DMS 273 (cell line): ENCODE measurements at regions not wholly inside any gene's neighbourhood (a gene's known extent, or its start where the extent isn't known, plus 50 kb on each side); places are given as distances from the start of the nearest gene placed in this dataset.

Experiments used
- DNase-seq: peaks from one replicate; lab custom pipeline; 2025; ENCODE audit not compliant: unreplicated experiment; lab: John Stamatoyannopoulos, UW

DNA sequence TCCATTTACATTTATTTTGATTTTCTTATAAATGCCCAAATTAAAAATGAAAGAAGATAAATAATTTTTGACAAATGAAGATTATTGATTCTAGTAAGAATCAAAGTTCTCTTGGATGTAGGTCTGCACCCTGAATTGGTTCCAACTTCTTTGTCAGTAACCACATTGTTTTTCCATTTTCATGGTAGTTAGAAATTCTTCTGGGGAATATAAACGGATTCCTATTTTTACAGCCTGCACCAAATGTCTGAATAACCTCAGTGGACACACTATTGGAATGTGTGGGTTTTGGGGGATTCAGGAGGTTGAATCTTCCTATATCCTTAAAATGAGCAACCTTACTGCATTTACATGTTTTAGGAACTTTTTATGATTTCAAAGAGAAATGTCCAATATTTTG, 1085.3 kb upstream of the MAP3K7 start:
- no peak for DNase-seq

GRCh38 chr6:91669871-91670268, 1083.0 kb upstream of the MAP3K7 start:
- DNase-seq = no peak

DNA sequence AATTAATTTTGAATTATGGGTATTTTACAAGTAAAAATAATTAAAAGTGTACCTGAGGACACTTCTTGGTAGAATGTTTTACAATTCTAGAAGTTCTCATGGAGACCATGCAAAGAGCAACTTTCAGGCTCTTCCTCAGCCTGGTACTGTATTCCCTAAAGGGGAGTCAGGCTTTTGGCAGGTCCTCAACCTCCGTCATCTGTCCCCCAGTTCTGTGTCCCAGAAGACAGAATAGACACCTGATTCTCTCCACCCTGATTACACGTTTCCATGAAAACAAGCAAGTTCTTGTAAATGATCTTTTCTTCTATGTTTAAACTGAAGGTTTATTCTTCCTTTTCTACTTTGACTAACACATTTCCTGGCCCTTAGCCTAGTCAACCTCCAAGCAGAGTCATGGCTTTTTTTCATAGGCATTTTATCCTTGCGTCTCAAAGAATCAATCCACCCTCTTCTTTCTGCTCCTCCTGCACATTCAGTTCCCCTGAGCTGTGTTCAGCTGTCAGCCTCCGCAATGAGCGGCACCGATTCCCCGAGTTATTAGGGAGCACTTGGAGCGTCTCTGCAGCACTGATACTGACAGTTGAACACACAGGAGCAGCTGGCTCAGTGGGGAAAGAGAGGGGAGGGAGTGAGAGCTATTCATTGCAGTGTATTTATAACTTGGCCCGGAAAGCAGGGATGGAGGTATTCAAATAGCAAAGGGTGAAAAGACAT, 1082.4 kb upstream of the MAP3K7 start:
- DNase-seq = peak; percentile 36

- no peak for DNase-seq
Measured at GRCh38 chr6:91667596-91667995, 1080.7 kb upstream of the MAP3K7 start.

GRCh38 chr6:91664327-91664959, 1077.6 kb upstream of the MAP3K7 start:
- no peak for DNase-seq

DNA sequence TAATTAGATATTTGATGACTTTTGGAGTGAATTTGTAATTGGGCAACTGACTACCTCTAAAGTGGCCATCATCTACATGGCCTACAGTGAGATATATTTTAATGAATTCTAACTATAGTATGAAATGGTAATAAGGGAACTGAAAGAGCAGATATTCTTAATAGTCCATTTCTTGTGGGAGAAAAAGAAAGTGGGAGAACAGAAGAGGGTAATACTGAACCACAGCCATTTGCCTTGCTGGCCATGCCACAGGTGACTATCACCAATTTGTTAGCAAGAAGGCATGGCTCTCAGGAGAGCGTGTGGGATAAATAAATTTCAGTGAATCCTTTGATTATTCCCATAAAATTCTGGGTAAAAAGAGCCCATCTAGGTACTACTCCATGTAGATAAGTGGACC, 1074.0 kb upstream of the MAP3K7 start:
- DNase-seq = no peak

DNA sequence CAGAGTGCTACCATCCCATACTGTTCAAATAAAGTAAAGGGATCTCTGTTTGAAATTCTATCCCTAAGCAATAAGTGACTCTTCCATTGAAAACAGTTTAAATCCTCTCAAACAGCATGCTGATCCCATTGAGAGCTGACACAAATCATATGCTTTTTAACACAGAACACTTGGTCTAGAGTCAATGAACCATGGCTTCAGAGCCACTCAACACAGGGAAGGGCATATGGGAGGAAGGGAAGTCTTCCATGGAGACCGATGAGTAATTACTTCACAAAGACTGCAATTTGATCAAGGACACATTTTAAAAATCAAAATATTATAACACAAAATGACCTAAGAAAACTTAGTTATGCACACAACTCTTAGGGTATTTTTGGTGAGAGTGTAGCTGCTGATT, 1073.0 kb upstream of the MAP3K7 start:
- DNase-seq = peak; percentile 20

- no peak for DNase-seq
Measured at GRCh38 chr6:91654793-91655192, 1067.9 kb upstream of the MAP3K7 start.

GRCh38 chr6:91654357-91654756, 1067.5 kb upstream of the MAP3K7 start:
- DNase-seq = peak; percentile 45

GRCh38 chr6:91653895-91654294, 1067.0 kb upstream of the MAP3K7 start:
- DNase-seq = peak; percentile 65

- peak; percentile 85 for DNase-seq
Measured at GRCh38 chr6:91653076-91653723, 1066.3 kb upstream of the MAP3K7 start.

DNA sequence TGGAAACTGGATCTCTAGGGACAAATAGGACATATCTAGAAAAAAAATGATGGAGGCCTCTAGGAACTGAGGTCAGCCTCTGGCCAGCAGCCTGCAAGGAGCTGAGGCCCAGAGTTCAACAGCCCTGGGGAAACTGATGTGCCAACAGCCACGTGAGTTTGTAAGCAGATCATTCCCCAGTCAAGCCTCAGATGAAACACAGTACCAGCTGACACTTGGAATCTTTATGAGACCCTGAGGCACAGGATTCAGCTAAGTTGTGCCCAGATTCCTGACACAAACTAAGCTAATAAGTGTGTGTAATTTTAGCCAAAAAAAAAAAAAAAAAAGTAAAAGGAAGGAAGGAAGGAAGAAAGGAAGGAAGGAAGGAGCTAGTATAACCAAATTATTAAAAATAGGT, 1059.8 kb upstream of the MAP3K7 start:
- DNase-seq = no peak

- DNase-seq = no peak
Measured at GRCh38 chr6:91645811-91646210, 1058.9 kb upstream of the MAP3K7 start.

GRCh38 chr6:91637217-91637616, 1050.3 kb upstream of the MAP3K7 start:
- no peak for DNase-seq

DNA sequence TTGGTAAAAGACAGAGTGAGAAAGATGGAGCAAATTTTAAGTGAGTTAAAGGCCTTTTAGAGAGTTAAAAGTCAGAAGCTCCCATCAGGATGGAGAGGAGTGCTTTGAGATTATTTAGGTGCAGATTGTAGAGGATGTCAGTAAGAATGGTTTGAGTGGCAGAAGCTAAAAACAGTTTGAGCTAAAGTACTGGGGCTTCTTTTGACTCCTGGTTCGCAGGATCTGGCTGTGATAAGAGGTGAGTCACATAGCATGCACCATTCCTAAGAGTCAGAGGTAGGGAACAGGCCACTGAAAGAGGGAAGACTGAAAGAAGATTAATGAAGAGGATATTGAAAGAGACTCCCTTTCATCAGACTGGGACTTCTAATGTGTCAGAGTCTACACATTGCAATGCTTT, 1047.9 kb upstream of the MAP3K7 start:
- peak; percentile 8 for DNase-seq

GRCh38 chr6:91633374-91634111, 1046.7 kb upstream of the MAP3K7 start:
- peak; percentile 80 for DNase-seq

GRCh38 chr6:91632308-91632707, 1045.4 kb upstream of the MAP3K7 start:
- DNase-seq = no peak

DNA sequence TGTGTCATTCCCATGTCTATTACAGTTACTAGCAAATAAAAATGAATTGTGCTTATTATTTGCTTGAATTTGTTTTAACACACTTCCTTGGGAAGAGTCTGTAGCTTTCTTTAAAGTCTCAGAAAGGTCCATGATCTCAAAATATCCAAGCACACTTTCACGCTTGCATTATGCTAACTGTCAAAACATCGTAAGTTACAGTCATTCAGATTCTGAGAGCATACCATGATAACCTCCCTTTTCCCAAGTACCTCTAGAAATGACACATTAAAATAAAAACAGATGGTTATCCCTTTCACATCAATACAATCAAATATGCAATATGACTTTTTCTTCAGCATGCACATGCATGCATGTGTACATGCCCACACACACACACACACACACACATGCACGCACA, 1044.4 kb upstream of the MAP3K7 start:
- no peak for DNase-seq

DNA sequence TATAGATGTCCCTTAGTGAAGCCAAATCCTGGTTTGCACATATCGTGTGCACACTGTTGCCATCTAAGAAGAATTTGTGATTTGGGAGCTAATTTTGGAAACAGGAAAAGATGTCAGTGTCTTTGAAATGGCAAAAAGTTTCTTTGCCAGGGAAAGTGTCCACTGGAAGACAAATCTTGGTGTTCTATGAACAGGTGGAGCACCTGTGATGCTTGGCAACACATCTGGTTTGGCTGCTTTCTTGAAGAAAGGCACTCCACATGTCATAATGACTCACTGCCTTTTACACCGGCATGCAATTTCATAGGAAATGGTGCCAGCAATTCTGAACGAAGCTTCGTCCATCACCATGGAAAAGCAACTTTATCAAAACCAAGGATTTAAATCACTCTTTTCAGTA, 1040.0 kb upstream of the MAP3K7 start:
- peak; percentile 18 for DNase-seq

GRCh38 chr6:91613481-91613880, 1026.6 kb upstream of the MAP3K7 start:
- peak; percentile 40 for DNase-seq

- no peak for DNase-seq
Measured at GRCh38 chr6:91611190-91611589, 1024.3 kb upstream of the MAP3K7 start.

- no peak for DNase-seq
Measured at GRCh38 chr6:91608428-91608827, 1021.6 kb upstream of the MAP3K7 start.
